ENCODE measurements at regions not wholly inside any gene's neighbourhood (a gene's known extent, or its start where the extent isn't known, plus 50 kb on each side); places are given as distances from the start of the nearest gene placed in this dataset.

GRCh38 chr5:25694801-25695200, 1050.0 kb upstream of the CDH10 start:
- TF ChIP-seq CTCF (IDR thresholded peaks at IDR 0.05; ENCODE audit: insufficient read depth, low read length, poor library complexity, severe bottlenecking) (no peak), EZH2phosphoT487 (conservative IDR thresholded peaks at IDR 0.05; ENCODE audit: low read length) (no peak)

Data from SU-DHL-6 (cell line).